H9 (cell line): ENCODE measurements at regions not wholly inside any gene's neighbourhood (a gene's known extent, or its start where the extent isn't known, plus 50 kb on each side); places are given as distances from the start of the nearest gene placed in this dataset.

ENCODE experiments used
- DNase-seq: peaks from one replicate; pipeline ENCODE4 v3.0.0-alpha.2; 2017
- H2AFZ ChIP-seq: one replicate; pipeline ENCODE4 v1.6.1; 2013; ENCODE audit warnings: mild to moderate bottlenecking, low read length, control low read depth, moderate library complexity
- H2AK5ac ChIP-seq: 2 replicates; pipeline ENCODE4 v1.6.1; 2013; ENCODE audit warnings: low read length, control low read depth, mixed read lengths; ENCODE audit not compliant: insufficient read length
- H2BK120ac ChIP-seq: one replicate; pipeline ENCODE4 v1.6.1; 2013; ENCODE audit warnings: low read depth, mild to moderate bottlenecking, low read length, control low read depth, inconsistent platforms; ENCODE audit not compliant: poor library complexity, severe bottlenecking
- H2BK12ac ChIP-seq: 2 replicates; pipeline ENCODE4 v1.6.1; 2013; ENCODE audit warnings: low read length, control low read depth, mixed read lengths, low read depth; ENCODE audit not compliant: insufficient read length
- H2BK15ac ChIP-seq: 2 replicates; pipeline ENCODE4 v1.6.1; 2013; ENCODE audit warnings: low read depth, low read length, control low read depth
- H2BK20ac ChIP-seq: one replicate; pipeline ENCODE4 v1.6.1; 2013; ENCODE audit warnings: low read depth, mild to moderate bottlenecking, low read length, control low read depth, inconsistent platforms; ENCODE audit not compliant: poor library complexity, severe bottlenecking
- H2BK5ac ChIP-seq: 2 replicates; pipeline ENCODE4 v1.6.1; 2013; ENCODE audit warnings: low read length, control low read depth, mixed read lengths; ENCODE audit not compliant: insufficient read length
- H3K14ac ChIP-seq: 2 replicates; pipeline ENCODE4 v1.6.1; 2013; ENCODE audit warnings: low read length, control low read depth; ENCODE audit not compliant: insufficient read depth
- H3K18ac ChIP-seq: 2 replicates; pipeline ENCODE4 v1.6.1; 2013; ENCODE audit warnings: low read depth, mild to moderate bottlenecking, mixed read lengths, low read length, control low read depth; ENCODE audit not compliant: insufficient read length
- H3K23ac ChIP-seq: 2 replicates; pipeline ENCODE4 v1.6.1; 2013; ENCODE audit warnings: low read length, control low read depth, mixed read lengths, low read depth; ENCODE audit not compliant: insufficient read length
- H3K23me2 ChIP-seq: 2 replicates; pipeline ENCODE4 v1.6.1; 2013; ENCODE audit warnings: low read depth, mild to moderate bottlenecking, mixed read lengths, low read length, control low read depth; ENCODE audit not compliant: insufficient read length, poor library complexity, severe bottlenecking
- H3K27ac ChIP-seq: 2 replicates; pipeline ENCODE4 v1.5.1; 2013; ENCODE audit warnings: low read length, control low read depth, mixed read lengths, low read depth; ENCODE audit not compliant: insufficient read length
- H3K27me3 ChIP-seq: 2 replicates; pipeline ENCODE4 v1.6.1; 2013; ENCODE audit warnings: low read length, control low read depth, inconsistent platforms; ENCODE audit not compliant: insufficient read depth
- H3K4ac ChIP-seq: 2 replicates; pipeline ENCODE4 v1.6.1; 2013; ENCODE audit warnings: low read depth, mild to moderate bottlenecking, control low read depth, inconsistent platforms, low read length, moderate library complexity
- H3K4me1 ChIP-seq: 2 replicates; pipeline ENCODE4 v1.6.1; 2013; ENCODE audit warnings: low read length, control low read depth, inconsistent platforms; ENCODE audit not compliant: insufficient read depth
- H3K4me2 ChIP-seq: 2 replicates; pipeline ENCODE4 v1.6.1; 2013; ENCODE audit warnings: low read length, control low read depth, mixed read lengths; ENCODE audit not compliant: insufficient read length, insufficient read depth
- H3K56ac ChIP-seq: 2 replicates; pipeline ENCODE4 v1.6.1; 2013; ENCODE audit warnings: low read depth, mild to moderate bottlenecking, mixed read lengths, low read length, control low read depth; ENCODE audit not compliant: insufficient read length
- H3K79me1 ChIP-seq: 2 replicates; pipeline ENCODE4 v1.6.1; 2013; ENCODE audit warnings: low read depth, mild to moderate bottlenecking, moderate library complexity, low read length, control low read depth, inconsistent platforms; ENCODE audit not compliant: insufficient read depth, poor library complexity, severe bottlenecking
- H3K79me2 ChIP-seq: 2 replicates; pipeline ENCODE4 v1.6.1; 2013; ENCODE audit warnings: low read length, control low read depth, inconsistent platforms; ENCODE audit not compliant: insufficient read depth
- H3K9ac ChIP-seq: 2 replicates; pipeline ENCODE4 v1.6.1; 2013; ENCODE audit warnings: low read length, control low read depth, mixed read lengths; ENCODE audit not compliant: insufficient read length; ENCODE audit errors: extremely low read depth
- H3K9me3 ChIP-seq: one replicate; pipeline ENCODE4 v1.6.1; 2013; ENCODE audit warnings: low read depth, low read length, inconsistent platforms; ENCODE audit not compliant: control insufficient read depth
- H3T11ph ChIP-seq: one replicate; pipeline ENCODE4 v1.6.1; 2013; ENCODE audit warnings: mild to moderate bottlenecking, low read length, control low read depth, inconsistent platforms
- H4K20me1 ChIP-seq: one replicate; pipeline ENCODE4 v1.6.1; 2013; ENCODE audit not compliant: control insufficient read depth, insufficient read length, insufficient read depth
- H4K5ac ChIP-seq: 2 replicates; pipeline ENCODE4 v1.6.1; 2013; ENCODE audit warnings: low read depth, mild to moderate bottlenecking, mixed read lengths, low read length, control low read depth; ENCODE audit not compliant: insufficient read length
- H4K8ac ChIP-seq: replicated peaks from 2 replicates; pipeline ENCODE4 v1.6.1; 2013; ENCODE audit warnings: low read length, control low read depth, mixed read lengths, low read depth; ENCODE audit not compliant: insufficient read length
- H4K91ac ChIP-seq: 2 replicates; pipeline ENCODE4 v1.6.1; 2013; ENCODE audit warnings: low read depth, mild to moderate bottlenecking, moderate library complexity, mixed read lengths, low read length, control low read depth; ENCODE audit not compliant: insufficient read length
- H3K27ac Mint-ChIP-seq, 3 experiments: 2 replicates in 2 of 3; 3 replicates in 1 of 3; pipeline ENCODE4 v1.8.0; 2020 to 2021; ENCODE audit warnings: mixed read lengths in 3 of 3, mild to moderate bottlenecking in 1 of 3, moderate library complexity in 1 of 3
- H3K27me3 Mint-ChIP-seq: 2 replicates; pipeline ENCODE4 v1.8.0; 2021; ENCODE audit warnings: low read depth, mild to moderate bottlenecking, moderate library complexity, mixed read lengths
- H3K36me3 Mint-ChIP-seq, 3 experiments: 2 replicates in 2 of 3; 3 replicates in 1 of 3; pipeline ENCODE4 v1.8.0; 2020 to 2021; ENCODE audit warnings: low read depth in 3 of 3, mixed read lengths in 3 of 3; ENCODE audit not compliant: insufficient read depth in 1 of 3
- H3K4me1 Mint-ChIP-seq, 2 experiments: 2 replicates each; pipeline ENCODE4 v1.8.0; 2020; ENCODE audit warnings: mixed read lengths in 2 of 2
- H3K4me3 Mint-ChIP-seq, 2 experiments: 2 replicates in 1 of 2; 3 replicates in 1 of 2; pipeline ENCODE4 v1.8.0; 2020 to 2021; ENCODE audit warnings: mild to moderate bottlenecking in 2 of 2, mixed read lengths in 2 of 2, moderate library complexity in 1 of 2
- H3K9me3 Mint-ChIP-seq, 2 experiments: 2 replicates in 1 of 2; 3 replicates in 1 of 2; pipeline ENCODE4 v1.8.0; 2020; ENCODE audit warnings: mild to moderate bottlenecking in 2 of 2, mixed read lengths in 2 of 2, moderate library complexity in 1 of 2
- CTCF ChIP-seq: fragments of 200-600 bp; sonication (generic); conservative IDR thresholded peaks from 3 replicates; pipeline ENCODE4 v1.8.0; 2021; ENCODE audit warnings: antibody characterized with exemption, mild to moderate bottlenecking
- WGBS: extraction: QIAGEN DNeasy Blood & Tissue Kit; methylation state at CpG from one replicate; pipeline ENCODE4 v1.1.7; 2013; ENCODE audit warnings: missing lambda C conversion rate, low lambda C conversion rate, mixed read lengths; ENCODE audit not compliant: insufficient read length; ENCODE audit errors: extremely low coverage; 5-methylcytosine and 5-hydroxymethylcytosine counted together

GRCh38 chr7:80037689-80038088, 96.9 kb upstream of the GNAI1 start:
- no peak overlapping the region for H2BK12ac ChIP-seq
- no peaks in the 10 kb centered on the region for H3K79me1 ChIP-seq
- no peak overlapping the region for H2BK5ac ChIP-seq
- no peaks in the 10 kb centered on the region for H3K79me2 ChIP-seq
- no peaks in the 10 kb centered on the region for H4K20me1 ChIP-seq
- H2BK20ac ChIP-seq = no peak overlapping the region
- no peak overlapping the region for H3K4me2 ChIP-seq
- Mint-ChIP-seq H3K4me3 (no peak overlapping the region), H3K4me1 (no peaks in the 10 kb centered on the region), H3K27ac (no peak overlapping the region), H3K27me3 (no peaks in the 10 kb centered on the region), H3K9me3 (no peaks in the 10 kb centered on the region), H3K36me3 (no peaks in the 10 kb centered on the region)
- H3K23ac ChIP-seq = no peak overlapping the region
- no peak overlapping the region for H3K56ac ChIP-seq
- H3K23me2 ChIP-seq = no peaks in the 10 kb centered on the region
- WGBS = no CpG with 5 or more reads among the region's 2 CpGs
- H2AFZ ChIP-seq = no peak overlapping the region
- H2BK120ac ChIP-seq = no peak overlapping the region
- no peak overlapping the region for H4K8ac ChIP-seq
- no peak for TF ChIP-seq CTCF
- H3K4ac ChIP-seq = no peak overlapping the region
- no peak overlapping the region for H3T11ph ChIP-seq
- H4K91ac ChIP-seq = no peak overlapping the region
- H3K27ac ChIP-seq = no peak overlapping the region
- no peaks in the 10 kb centered on the region for H3K27me3 ChIP-seq
- no peak overlapping the region for H3K14ac ChIP-seq
- H2AK5ac ChIP-seq = no peak overlapping the region
- H3K9ac ChIP-seq = no peak overlapping the region
- no peak overlapping the region for H2BK15ac ChIP-seq
- H3K18ac ChIP-seq = no peak overlapping the region
- no peaks in the 10 kb centered on the region for H3K4me1 ChIP-seq
- no peaks in the 10 kb centered on the region for H3K9me3 ChIP-seq
- DNase-seq = no peak
- H4K5ac ChIP-seq = no peak overlapping the region
